ENCODE measurements at regions not wholly inside any gene's neighbourhood (a gene's known extent, or its start where the extent isn't known, plus 50 kb on each side); places are given as distances from the start of the nearest gene placed in this dataset.

DNA sequence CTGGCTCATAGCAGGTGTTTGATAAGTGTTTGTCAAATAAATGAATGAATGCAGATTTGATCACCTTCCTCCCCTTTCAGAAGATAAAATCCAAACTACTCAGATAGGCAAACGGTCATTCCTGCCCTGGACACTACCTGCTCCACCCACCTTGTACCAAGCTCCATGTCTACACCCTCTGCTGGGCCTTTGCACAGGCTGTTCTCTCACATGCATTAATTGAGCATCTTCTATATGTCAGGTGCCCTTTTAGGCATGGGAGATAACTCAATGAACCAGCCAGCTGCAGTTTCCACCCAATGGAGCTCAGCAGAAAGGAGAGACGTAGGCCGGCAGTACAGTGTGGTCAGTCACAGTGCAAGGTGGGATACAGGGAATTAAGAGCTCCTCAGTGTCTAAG lies 102.3 kb upstream of the CPEB4 start:
- no peak for DNase-seq

GRCh38 chr5:173786286-173787187 lies 101.6 kb upstream of the CPEB4 start:
- no peak for DNase-seq

- DNase-seq: no peak
Measured at GRCh38 chr5:173789031-173789920, 98.9 kb upstream of the CPEB4 start.

- DNase-seq: no peak
Measured at GRCh38 chr5:173790177-173790719, 97.9 kb upstream of the CPEB4 start.

DNA sequence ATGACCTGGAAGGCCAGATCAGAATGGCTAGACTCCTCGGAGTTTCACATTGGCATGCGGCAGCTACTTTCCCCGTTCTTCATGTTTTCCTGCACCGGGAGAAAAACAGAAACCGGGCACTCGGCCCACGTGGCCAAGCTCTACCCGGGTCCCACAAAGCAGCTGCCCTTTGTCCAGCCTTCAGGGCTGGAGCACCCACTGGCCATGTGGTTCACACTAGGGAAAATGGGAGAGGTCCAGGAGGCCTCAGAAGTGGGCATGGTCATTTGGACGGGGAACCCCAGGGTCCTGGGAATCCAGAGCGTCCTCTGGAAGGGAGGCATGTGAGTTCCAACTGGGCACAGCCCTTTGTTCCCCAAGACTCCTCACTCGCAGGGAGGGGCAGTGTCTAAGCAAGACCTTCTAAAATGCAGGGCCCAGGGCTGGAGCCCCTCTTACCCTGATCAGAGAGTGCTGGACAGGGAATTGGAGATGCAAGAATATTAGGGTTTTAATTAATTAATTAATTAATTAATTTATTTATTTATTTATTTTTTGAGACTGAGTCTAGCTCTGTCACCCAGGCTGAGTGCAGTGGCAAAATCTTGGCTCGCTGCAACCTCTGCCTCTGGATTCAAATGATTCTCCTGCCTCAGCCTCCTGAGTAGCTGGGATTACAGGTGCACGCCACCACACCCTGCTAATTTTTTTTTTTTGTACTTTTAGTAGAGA lies 97.2 kb upstream of the CPEB4 start:
- DNase-seq: no peak

GRCh38 chr5:173791878-173792277 lies 96.3 kb upstream of the CPEB4 start:
- DNase-seq: no peak

DNA sequence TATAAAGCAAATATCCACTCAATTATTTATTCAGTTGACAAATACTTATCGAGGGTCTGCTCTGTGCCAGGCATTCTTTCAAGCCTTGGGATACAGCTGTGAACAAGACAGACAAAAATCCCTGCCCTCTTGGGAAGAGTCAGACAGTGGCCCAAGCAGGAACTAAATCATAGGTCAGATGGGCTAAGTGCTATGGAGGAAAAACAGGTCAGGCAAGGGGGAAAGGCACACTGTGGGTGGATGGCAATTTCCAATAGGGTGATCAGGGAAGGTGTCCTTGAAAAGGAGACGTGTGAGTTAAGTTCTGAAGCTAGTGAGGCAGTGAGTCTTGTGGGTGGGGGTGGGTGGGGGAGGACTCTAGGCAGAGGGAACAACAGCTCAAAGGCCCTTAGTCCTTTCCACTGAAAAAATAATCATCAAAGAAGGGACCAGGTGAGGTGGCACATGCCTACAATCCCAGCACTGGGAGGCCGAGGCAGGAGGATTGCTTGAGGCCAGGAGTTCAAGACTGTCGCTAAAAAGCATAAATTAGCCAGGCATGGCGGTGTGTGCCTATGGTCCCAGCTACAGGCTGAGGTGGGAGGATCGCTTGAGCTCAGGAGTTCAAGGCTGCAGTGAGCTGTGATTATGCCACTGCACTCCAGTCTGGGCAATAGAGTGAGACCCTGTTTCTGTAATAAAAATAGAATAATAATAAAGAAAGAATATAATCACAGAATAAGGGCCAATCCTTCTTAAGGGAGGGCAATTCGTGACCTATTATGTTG lies 95.2 kb upstream of the CPEB4 start:
- no peak for DNase-seq

DNA sequence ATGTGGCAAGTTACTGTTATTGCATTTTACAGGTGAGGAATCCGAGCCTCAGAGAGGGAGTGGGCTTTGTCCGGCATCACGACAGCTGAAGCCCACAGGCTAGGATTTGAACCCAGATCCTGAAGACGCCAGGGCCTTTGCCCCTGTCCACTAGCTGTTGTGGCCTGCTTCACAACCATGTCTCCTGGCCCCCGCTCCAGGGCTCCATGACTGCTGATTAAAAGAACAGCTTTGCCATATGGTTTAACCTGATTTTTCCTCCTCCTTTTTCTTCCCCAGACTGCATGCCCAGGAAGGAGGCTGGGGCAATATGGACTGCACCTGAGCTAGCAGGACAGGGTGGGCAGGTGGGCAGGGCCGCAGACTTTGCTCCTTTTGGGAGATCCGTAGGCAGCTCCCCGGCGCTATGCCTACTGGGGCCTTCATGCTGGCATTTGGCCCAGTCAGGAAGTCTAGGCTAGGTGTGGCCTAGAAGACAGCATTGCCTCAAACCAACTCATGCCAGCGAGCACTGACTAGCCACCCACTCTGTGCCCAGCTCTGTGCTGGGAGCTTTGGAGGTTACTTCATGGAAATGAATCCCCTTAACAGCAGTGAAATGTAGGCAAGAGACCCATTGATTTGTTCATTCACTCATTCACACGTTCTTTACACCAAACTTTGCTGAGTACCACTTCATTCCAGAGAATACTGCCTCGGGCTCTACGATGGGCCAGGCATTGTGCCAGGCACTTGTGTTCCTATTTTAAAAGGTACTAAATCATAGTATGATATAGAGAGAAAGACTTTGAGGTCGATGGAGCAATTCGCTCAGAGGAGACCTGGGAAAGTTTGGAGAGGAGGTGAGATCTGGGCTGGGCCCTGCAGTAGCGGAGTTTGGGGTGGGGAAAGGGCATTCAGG lies 94.3 kb upstream of the CPEB4 start:
- DNase-seq: no peak

DNA sequence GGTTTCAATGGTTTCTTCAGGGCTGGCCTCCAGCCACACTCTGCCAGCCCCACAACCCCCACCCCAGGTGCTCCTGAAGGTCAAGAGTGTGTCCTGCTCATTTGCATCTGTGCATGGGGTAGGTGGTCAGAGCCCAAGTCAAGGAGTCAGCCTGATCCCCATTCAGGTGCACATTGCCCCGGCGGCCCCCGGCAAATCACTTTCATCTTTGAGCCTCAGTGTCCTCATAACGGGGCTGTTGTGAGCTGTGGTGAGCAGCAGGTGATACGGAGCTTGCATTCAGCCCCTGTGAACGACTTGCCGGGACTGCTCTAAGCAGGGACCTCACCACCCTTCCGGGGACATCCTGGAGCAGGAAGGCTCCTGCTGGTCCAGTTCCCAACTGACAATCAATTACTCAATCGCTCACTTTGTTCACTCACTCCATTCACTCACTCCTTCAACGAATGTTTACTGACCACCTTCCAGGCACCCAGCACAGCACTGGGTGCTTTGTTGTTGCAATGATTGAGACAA lies 93.2 kb upstream of the CPEB4 start:
- DNase-seq: no peak

DNA sequence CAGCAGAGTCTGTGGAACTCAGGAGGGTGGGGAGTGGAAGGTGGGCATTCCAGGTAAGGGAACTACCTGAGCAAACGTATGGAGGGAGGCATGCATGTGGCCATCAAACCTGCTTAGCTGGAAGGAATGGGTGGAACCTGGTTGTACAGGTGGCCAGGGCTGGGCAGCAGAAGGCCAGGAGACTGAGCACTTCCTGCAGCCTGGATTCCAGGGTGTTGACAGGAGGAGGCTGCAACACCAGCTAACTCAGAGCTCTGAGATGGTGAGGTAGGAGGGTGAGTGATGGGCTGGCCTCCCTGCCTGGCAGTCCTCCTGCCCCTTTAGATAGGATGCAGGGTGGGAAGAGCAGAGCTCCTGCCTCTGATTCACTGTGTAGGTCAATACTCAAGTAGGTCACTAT lies 92.5 kb upstream of the CPEB4 start:
- no peak for DNase-seq

DNA sequence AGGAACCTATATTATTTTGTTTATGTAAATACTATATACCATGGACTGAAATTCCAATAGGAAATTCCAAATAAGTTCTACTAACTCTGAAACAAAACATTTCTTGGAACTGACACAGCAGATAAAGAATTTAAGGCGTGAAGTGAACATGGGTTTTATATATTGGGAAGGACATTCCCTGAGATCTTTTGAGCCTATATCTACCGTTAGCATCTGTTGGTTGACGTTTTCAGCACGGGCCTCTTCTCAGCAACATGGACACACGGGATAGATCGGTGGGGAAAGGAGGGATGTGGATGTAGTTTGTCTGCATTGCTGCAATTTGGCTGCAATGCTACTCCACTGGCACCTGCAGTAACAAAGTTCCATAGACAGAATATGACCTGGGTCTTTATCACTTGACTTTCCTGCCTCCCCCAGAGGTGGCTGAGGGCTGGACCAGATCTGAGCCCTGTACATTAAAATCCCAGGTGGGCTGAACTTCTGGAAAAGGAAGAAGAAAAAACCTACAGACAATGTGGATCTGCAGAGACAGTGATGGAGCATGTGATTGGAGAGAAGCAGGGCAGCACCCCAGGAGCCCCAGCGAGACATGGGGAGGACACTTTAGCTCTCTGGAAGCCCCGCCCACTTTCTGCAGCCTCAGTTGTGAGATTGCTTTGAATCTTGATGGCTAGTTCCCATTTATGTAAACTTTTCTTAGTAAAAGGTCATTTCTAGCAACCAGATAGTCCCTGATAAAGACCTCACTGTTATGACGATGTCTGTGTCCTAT lies 91.2 kb upstream of the CPEB4 start:
- no peak for DNase-seq

DNA sequence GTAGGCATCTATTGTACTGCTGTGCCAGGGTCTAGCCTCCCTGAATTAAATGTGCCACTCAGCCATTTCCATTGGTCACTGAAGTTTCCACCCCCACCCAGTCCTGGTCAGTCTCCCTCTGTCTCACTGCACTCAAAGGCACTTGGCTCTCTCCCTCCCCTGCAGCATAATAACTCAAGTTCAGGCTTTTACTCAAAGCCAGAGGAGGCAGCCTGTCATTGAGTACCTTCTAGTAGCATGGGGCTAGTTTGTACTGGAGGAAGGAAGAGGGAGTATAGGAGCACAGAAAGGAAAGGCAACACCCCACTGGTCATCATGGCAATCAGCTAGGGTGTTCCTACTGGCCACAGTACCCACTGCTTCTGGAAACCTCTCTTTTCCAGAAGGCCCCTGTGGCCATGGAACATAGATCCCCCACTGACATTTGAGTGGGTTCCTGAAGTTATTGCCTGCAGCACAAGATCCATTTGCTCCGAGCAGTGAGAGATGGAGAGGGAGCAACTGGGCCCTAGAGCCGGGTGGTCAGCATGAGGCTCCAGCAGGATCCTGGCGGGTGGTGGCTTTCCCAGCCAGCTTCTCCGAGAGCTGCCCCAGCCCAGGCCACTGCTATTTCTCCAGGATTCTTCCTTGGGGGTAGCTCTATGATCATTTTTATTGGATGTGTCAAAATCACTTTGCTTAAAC lies 89.9 kb upstream of the CPEB4 start:
- no peak for DNase-seq

DNA sequence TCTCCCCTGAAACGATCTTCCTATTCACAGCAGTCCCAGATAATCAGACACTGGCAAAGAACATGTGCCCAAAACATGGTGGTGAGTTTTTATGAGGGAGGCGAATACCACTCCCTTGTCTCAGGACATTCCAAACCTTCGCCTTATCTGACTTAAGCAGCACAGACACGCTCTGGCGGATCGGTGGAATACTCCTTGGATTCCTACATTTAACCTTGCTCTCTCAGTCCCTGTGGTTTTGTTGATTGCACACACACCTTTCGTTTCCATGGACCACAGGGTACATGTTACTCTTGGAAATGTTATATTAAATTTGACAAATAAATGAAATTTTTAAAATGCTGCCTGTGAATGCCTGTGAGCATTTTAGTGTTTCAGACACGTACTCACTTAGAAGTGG lies 87.8 kb upstream of the CPEB4 start:
- DNase-seq: no peak

DNA sequence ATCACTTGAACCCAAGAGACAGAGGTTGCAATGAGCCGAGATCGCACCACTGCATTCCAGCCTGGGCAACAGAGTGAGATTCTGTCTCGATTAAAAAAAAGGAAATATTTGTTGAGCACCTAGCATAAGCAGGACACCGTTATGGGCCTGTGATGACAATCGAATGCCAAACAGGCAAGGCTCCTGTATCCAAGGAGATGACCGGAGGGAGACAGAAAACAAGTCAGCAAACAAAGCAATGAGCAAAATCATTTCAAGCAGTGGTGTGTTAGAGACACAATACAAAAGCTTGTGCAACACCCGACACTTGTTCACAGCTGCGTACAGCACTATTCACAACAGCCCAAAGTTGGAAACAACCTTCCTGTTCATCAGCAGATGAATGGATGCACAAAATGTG lies 87.1 kb upstream of the CPEB4 start:
- no peak for DNase-seq

- no peak for DNase-seq
Measured at GRCh38 chr5:173802670-173803165, 85.4 kb upstream of the CPEB4 start.

DNA sequence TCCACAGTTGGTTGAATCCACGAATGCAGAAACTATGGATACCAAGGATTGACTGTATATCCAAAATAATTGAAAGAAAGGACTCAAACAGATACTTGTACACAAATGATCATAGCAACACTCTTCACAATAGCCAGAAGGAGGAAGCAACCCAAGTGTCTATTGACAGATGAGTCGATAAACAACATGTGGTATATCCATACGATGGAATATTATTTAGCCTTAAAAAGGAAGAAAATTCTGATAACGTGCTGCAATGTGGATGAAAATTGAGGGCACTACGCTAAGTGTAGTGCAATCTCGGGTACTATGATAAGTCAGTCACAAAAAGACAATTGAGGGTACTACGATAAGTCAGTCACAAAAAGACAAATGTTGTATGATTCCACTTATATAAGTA lies 83.6 kb upstream of the CPEB4 start:
- no peak for DNase-seq

DNA sequence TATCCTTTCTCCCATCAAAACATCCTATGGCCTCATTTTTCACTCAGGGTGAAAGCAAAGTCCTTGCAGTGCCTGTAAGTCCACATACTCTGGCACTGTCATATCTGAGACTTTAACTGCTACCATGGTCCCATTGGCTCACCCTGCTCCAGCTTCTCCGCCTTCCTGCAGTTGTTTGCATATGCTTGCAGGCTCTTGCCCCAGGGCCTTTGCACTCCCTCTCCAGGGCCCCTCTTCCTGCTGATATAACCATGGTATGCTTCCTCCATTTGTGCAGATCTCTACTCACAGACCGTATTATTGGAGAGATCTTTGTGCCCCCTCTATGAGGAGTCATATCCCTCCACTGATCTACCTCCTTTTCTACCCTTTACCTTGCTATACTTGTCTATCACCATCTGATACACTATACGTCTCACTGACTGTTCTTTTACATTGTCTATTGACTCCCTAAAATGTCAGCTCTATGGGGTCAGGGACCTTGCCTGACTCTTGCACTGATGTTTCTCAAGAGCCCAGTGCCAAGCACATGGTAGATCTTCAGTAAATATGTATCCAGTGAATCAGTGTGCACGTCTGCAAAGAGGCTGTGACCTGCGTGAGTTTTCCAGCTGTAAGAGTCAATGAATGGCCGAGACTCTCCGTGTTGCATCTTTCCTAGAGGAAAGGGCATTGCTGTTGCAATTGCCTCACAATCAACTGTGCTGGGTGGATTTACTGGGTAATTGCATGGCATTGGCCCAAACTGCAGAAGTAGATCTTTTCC lies 81.7 kb upstream of the CPEB4 start:
- no peak for DNase-seq

DNA sequence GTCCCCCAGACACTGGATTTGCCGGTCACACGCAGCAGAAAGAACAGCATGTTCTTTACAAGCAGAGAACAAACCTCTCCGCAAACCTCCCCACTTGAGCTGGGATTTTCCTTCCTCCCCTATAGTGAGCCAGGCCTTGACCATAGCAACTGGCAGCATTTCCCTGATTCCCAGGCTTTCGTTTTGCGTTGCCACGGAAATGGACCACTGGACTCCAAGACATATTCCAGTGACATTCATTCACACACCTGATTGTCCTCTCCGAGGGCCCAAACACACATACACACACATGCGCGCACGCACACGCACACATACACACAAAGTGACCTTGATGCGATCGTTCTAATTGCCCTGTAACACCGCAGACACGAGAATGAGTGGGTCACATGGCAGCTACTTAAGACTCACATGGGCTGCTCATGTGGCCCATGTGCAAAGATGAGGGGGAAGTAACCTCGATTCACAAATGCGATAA lies 80.9 kb upstream of the CPEB4 start:
- DNase-seq: no peak

Data from NCI-H1092 treated with DMSO at 0.1 percent for 48 hours (cell line).